ENCODE measurements at regions not wholly inside any gene's neighbourhood (a gene's known extent, or its start where the extent isn't known, plus 50 kb on each side); places are given as distances from the start of the nearest gene placed in this dataset.

DNA sequence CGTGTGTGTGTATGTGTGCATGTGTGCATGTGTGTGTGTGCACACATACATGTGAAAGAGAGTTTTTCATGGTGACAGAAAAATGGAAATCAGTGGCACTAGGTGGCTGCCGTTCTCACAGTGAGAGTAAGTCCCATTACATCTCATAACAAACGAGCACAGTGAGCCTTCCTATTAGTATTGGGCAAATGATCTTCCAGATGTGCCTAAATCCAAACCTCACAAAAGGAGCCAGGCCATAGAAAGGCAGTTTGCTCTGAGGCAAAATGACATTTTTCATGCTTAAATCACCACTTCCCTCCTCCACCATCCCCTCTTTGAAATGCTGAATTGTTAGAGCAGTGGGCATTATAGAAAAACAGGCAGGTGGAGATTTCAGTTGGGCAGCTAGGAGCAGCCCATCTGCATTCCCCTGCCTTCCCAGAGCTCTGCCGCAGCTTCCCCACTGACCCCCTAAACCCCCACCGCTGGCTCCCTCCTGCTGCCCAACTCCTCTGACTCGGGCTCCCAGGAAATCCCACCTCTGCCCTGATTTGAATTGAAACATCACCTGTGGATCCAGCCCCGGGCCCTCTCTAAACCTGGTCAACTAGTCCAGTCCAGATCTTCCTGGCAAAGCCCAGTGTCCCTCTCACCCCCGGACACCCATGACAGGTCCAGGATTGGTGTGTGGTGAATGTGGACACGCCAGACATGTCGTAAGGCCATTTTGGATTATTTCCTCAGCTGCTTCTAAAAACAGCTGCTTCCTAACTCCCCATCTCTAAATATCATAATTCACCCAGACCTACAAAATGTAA is 190.5 kb downstream of the SEC16B start:
- intact Hi-C loops (cut with DNase I; ENCODE audit: low total_unique reads): no loop called here
- Histone ChIP-seq H3K27me3 (no peaks in the 10 kb centered on the region), H3K9me3 (no peaks in the 10 kb centered on the region), H3K4me1 (no peaks in the 10 kb centered on the region), H3K36me3 (no peaks in the 10 kb centered on the region), H3K27ac (no peak overlapping the region), H3K4me3 (no peak overlapping the region)
- no peak for DNase-seq (ENCODE audit: low spot score in 2 of 2)
- TF ChIP-seq, protein P1, sequence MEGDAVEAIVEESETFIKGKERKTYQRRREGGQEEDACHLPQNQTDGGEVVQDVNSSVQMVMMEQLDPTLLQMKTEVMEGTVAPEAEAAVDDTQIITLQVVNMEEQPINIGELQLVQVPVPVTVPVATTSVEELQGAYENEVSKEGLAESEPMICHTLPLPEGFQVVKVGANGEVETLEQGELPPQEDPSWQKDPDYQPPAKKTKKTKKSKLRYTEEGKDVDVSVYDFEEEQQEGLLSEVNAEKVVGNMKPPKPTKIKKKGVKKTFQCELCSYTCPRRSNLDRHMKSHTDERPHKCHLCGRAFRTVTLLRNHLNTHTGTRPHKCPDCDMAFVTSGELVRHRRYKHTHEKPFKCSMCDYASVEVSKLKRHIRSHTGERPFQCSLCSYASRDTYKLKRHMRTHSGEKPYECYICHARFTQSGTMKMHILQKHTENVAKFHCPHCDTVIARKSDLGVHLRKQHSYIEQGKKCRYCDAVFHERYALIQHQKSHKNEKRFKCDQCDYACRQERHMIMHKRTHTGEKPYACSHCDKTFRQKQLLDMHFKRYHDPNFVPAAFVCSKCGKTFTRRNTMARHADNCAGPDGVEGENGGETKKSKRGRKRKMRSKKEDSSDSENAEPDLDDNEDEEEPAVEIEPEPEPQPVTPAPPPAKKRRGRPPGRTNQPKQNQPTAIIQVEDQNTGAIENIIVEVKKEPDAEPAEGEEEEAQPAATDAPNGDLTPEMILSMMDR (IDR thresholded peaks at IDR 0.05): no peak
- TF ChIP-seq POLR2A (IDR thresholded peaks at IDR 0.05): no peak
- no peak for TF ChIP-seq POLR2AphosphoS5 (IDR thresholded peaks at IDR 0.05)

- H3K27me3 ChIP-seq: no peaks in the 10 kb centered on the region
- no peaks in the 10 kb centered on the region for H3K36me3 ChIP-seq
- H3K9me3 ChIP-seq: peaks cover 0 to 17% of the 10 kb centered on the region in 2 donors
- no peak for DNase-seq (ENCODE audit: low spot score in 2 of 2)
- no peak overlapping the region for H3K4me3 ChIP-seq
- intact Hi-C loops (cut with DNase I; ENCODE audit: low total_unique reads): no loop called here
- TF ChIP-seq, protein P1 (IDR thresholded peaks at IDR 0.05): no peak
- TF ChIP-seq POLR2AphosphoS5 (IDR thresholded peaks at IDR 0.05) (no peak), POLR2A (IDR thresholded peaks at IDR 0.05) (no peak)
- H3K4me1 ChIP-seq: no peaks in the 10 kb centered on the region
- H3K27ac ChIP-seq: no peak overlapping the region
These were observed 193.9 kb downstream of the SEC16B start for GRCh38 chr1:177775924-177776323.

GRCh38 chr1:177772386-177772960 is 197.4 kb downstream of the SEC16B start:
- Histone ChIP-seq H3K4me1 (no peaks in the 10 kb centered on the region), H3K9me3 (peaks cover 0 to 17% of the 10 kb centered on the region in 2 donors), H3K4me3 (no peak overlapping the region), H3K36me3 (no peaks in the 10 kb centered on the region), H3K27ac (no peak overlapping the region), H3K27me3 (no peaks in the 10 kb centered on the region)
- TF ChIP-seq, protein P1 (IDR thresholded peaks at IDR 0.05): no peak
- no peak for TF ChIP-seq POLR2A (IDR thresholded peaks at IDR 0.05)
- no peak for TF ChIP-seq POLR2AphosphoS5 (IDR thresholded peaks at IDR 0.05)
- intact Hi-C loops (cut with DNase I; ENCODE audit: low total_unique reads): no loop called here
- DNase-seq (ENCODE audit: low spot score in 2 of 2): no peak

GRCh38 chr1:177771688-177772087 is 198.2 kb downstream of the SEC16B start:
- Histone ChIP-seq H3K27ac (no peak overlapping the region), H3K36me3 (no peaks in the 10 kb centered on the region), H3K9me3 (peaks cover 0 to 17% of the 10 kb centered on the region in 2 donors), H3K4me3 (no peak overlapping the region), H3K4me1 (no peaks in the 10 kb centered on the region), H3K27me3 (no peaks in the 10 kb centered on the region)
- no peak for TF ChIP-seq POLR2AphosphoS5 (IDR thresholded peaks at IDR 0.05)
- TF ChIP-seq, protein P1 (IDR thresholded peaks at IDR 0.05): no peak
- no peak for TF ChIP-seq POLR2A (IDR thresholded peaks at IDR 0.05)
- intact Hi-C loops (cut with DNase I; ENCODE audit: low total_unique reads): no loop called here
- no peak for DNase-seq (ENCODE audit: low spot score in 2 of 2)

- intact Hi-C loops (cut with DNase I; ENCODE audit: low total_unique reads): no loop called here
- H3K27me3 ChIP-seq: no peaks in the 10 kb centered on the region
- TF ChIP-seq POLR2AphosphoS5 (IDR thresholded peaks at IDR 0.05): no peak
- TF ChIP-seq POLR2A (IDR thresholded peaks at IDR 0.05): no peak
- TF ChIP-seq, protein P1 (IDR thresholded peaks at IDR 0.05): no peak
- H3K9me3 ChIP-seq: peaks cover 0 to 17% of the 10 kb centered on the region in 2 donors
- H3K36me3 ChIP-seq: no peaks in the 10 kb centered on the region
- no peaks in the 10 kb centered on the region for H3K4me1 ChIP-seq
- no peak overlapping the region for H3K27ac ChIP-seq
- DNase-seq (ENCODE audit: low spot score in 2 of 2): no peak
- no peak overlapping the region for H3K4me3 ChIP-seq
These were observed 199.8 kb downstream of the SEC16B start for GRCh38 chr1:177770096-177770495.

Data from breast epithelium (tissue), 4 donors.